BLaER1 treated with 17β-estradiol and CSF1 and Interleukin-3, amounts not matched to agents 10 nM and 100 nM (cell line): ENCODE measurements at regions not wholly inside any gene's neighbourhood (a gene's known extent, or its start where the extent isn't known, plus 50 kb on each side); places are given as distances from the start of the nearest gene placed in this dataset.
"Not testable (repeated sequence)": the region's sequence is repeated elsewhere in the genome, so short reads cannot be mapped to it uniquely, and the experiment has no call there.

Source experiments
- H3K27ac ChIP-seq, 11 experiments: shearing (Covaris generic); formaldehyde crosslinking; 2 replicates each; pipeline ENCODE4 v1.8.1; 2022
- H3K27me3 ChIP-seq, 11 experiments: shearing (Covaris generic); formaldehyde crosslinking; 2 replicates each; pipeline ENCODE4 v1.8.1; 2022
- H3K36me3 ChIP-seq, 11 experiments: shearing (Covaris generic); formaldehyde crosslinking; 2 replicates each; pipeline ENCODE4 v1.8.1; 2022
- H3K4me1 ChIP-seq, 10 experiments: shearing (Covaris generic); formaldehyde crosslinking; 2 replicates each; pipeline ENCODE4 v1.8.1; 2022
- H3K4me2 ChIP-seq, 11 experiments: shearing (Covaris generic); formaldehyde crosslinking; 2 replicates each; pipeline ENCODE4 v1.8.1; 2022
- H3K4me3 ChIP-seq, 10 experiments: shearing (Covaris generic); formaldehyde crosslinking; 2 replicates each; pipeline ENCODE4 v1.8.1; 2022
- H3K9ac ChIP-seq, 11 experiments: shearing (Covaris generic); formaldehyde crosslinking; 2 replicates each; pipeline ENCODE4 v1.8.1; 2022
- H3K9me3 ChIP-seq, 11 experiments: shearing (Covaris generic); formaldehyde crosslinking; replicated peaks in 1 of 11; 2 replicates each; pipeline ENCODE4 v1.8.1; 2022
- H4K20me1 ChIP-seq, 11 experiments: shearing (Covaris generic); formaldehyde crosslinking; 2 replicates each; pipeline ENCODE4 v1.8.1; 2022
- Cebpa-rat ChIP-seq, 11 experiments: shearing (Covaris generic); IDR thresholded peaks; 2 replicates each; pipeline ENCODE4 v1.8.1; 2022

GRCh38 chr9:79481846-79482477, 89.8 kb upstream of the TLE4 start:
- Histone ChIP-seq H3K4me2 (no peak overlapping the region), H3K9ac (no peak overlapping the region), H3K4me3 (no peak overlapping the region), H3K27me3 (no peaks in the 10 kb centered on the region), H3K9me3 (no peaks in the 10 kb centered on the region), H4K20me1 (no peaks in the 10 kb centered on the region), H3K36me3 (no peaks in the 10 kb centered on the region), H3K27ac (no peak overlapping the region), H3K4me1 (no peaks in the 10 kb centered on the region)
- TF ChIP-seq Cebpa-rat (IDR thresholded peaks at IDR 0.05) = no peak

GRCh38 chr9:79485258-79485657, 86.5 kb upstream of the TLE4 start:
- Histone ChIP-seq H3K27me3 (no peaks in the 10 kb centered on the region), H3K9me3 (no peaks in the 10 kb centered on the region), H3K36me3 (no peaks in the 10 kb centered on the region), H3K4me1 (no peaks in the 10 kb centered on the region), H3K4me3 (no peak overlapping the region), H3K4me2 (no peak overlapping the region), H3K27ac (no peak overlapping the region), H3K9ac (no peak overlapping the region), H4K20me1 (no peaks in the 10 kb centered on the region)
- no peak for TF ChIP-seq Cebpa-rat (IDR thresholded peaks at IDR 0.05)

GRCh38 chr9:79489261-79490000, 82.3 kb upstream of the TLE4 start:
- no peak overlapping the region for H3K27ac ChIP-seq
- no peak overlapping the region for H3K4me3 ChIP-seq
- H3K27me3 ChIP-seq = no peaks in the 10 kb centered on the region
- no peak overlapping the region for H3K4me2 ChIP-seq
- no peak for TF ChIP-seq Cebpa-rat (IDR thresholded peaks at IDR 0.05)
- peaks cover 0 to 13% (median 5%) of the 10 kb centered on the region in 11 experiments; a peak in 7 of 22 replicates for H3K9me3 ChIP-seq
- H4K20me1 ChIP-seq = no peaks in the 10 kb centered on the region
- H3K4me1 ChIP-seq = no peaks in the 10 kb centered on the region
- no peaks in the 10 kb centered on the region for H3K36me3 ChIP-seq
- H3K9ac ChIP-seq = no peak overlapping the region

DNA sequence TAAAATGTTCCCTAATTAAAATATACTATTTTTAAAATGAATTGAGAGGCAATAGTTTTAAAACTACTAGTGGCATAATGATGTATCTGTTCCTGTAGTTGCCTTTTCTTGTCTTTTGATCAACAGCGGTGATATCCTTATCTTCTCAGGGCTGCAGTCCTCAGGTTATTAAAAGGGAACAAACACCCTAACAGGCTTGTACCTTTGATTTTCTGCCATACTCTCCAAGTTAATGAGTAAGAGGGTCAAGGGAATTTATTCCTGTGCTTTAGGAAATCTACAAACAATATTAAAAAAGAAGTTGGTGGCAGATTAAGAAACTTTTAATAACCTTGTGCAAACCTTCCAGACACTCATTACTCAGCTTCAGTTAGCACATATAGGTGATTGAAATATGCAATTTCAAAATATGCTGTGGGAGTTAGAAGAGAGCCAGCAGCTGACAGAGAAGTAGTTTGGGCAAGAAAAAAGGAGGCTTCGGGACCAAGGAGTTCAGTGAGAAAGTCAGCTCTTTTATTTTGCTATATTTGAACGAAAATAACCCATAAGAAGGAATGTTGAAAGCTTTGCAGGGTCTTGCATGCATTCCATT, 81.0 kb upstream of the TLE4 start:
- Histone ChIP-seq H3K4me3 (no peak overlapping the region), H3K9me3 (peaks cover 0 to 13% (median 5%) of the 10 kb centered on the region in 11 experiments; a peak in 7 of 22 replicates), H3K4me2 (no peak overlapping the region), H3K4me1 (no peaks in the 10 kb centered on the region), H3K27me3 (no peaks in the 10 kb centered on the region), H3K27ac (no peak overlapping the region), H3K9ac (no peak overlapping the region), H3K36me3 (no peaks in the 10 kb centered on the region), H4K20me1 (no peaks in the 10 kb centered on the region)
- no peak for TF ChIP-seq Cebpa-rat (IDR thresholded peaks at IDR 0.05)

DNA sequence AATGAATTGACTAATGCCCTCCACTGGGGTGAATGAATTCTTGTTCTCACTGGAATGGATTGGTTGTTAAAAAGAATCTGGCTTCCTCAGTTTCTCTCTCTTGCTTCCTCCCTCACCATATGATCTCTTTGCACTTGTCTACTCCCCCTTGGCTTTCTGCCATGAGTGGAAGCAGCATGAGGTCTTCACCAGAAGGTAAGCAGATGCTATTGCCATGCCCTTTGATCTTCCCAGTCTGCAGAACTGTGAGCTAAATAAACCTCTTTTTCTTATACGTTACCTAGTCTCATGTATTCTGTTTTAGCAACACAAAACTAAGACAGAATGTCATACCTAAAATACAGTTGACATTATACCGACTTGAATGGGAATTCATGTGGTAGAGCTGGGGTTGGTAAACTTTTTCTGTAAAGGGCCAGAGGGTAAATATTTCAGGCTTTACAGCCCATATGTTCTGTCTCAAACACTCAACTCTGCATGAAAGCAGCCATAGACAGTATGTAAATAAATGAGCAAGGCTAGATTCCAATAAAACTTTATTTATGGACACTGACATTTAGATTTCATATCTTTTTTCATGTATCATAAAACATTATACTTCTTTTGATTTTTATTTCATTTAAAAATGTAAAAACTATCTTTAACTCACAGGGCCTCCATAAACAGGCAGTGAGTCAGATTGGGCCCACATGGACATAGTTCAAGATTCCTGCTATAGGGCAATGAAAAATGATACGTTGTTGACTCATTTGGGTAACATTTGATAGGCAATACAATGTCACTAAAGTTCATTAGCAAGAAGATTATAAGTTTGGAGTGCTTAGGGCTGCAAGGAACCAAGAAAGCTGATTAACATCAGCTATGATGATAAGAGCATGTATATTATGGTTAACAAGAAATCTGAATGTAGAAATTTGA, 79.4 kb upstream of the TLE4 start:
- H3K36me3 ChIP-seq = no peaks in the 10 kb centered on the region
- H3K4me3 ChIP-seq = no peak overlapping the region
- no peak overlapping the region for H3K9ac ChIP-seq
- no peaks in the 10 kb centered on the region for H3K27me3 ChIP-seq
- TF ChIP-seq Cebpa-rat (IDR thresholded peaks at IDR 0.05) = no peak
- no peaks in the 10 kb centered on the region for H4K20me1 ChIP-seq
- H3K9me3 ChIP-seq = peaks cover 0 to 13% (median 5%) of the 10 kb centered on the region in 11 experiments; a peak in 7 of 22 replicates
- H3K4me2 ChIP-seq = no peak overlapping the region
- H3K4me1 ChIP-seq = no peaks in the 10 kb centered on the region
- no peak overlapping the region for H3K27ac ChIP-seq

GRCh38 chr9:79500196-79500864, 71.4 kb upstream of the TLE4 start:
- H3K4me2 ChIP-seq, H3K27me3 ChIP-seq, H3K4me3 ChIP-seq, H3K9ac ChIP-seq, H4K20me1 ChIP-seq, H3K27ac ChIP-seq, H3K36me3 ChIP-seq: not testable (repeated sequence)
- Histone ChIP-seq H3K4me1 (peaks cover 0 to 15% (median 3%) of the 10 kb centered on the region in 10 experiments; a peak in 6 of 20 replicates), H3K9me3 (peaks cover 0 to 10% (median 3%) of the 10 kb centered on the region in 11 experiments; a peak in 5 of 22 replicates)

DNA sequence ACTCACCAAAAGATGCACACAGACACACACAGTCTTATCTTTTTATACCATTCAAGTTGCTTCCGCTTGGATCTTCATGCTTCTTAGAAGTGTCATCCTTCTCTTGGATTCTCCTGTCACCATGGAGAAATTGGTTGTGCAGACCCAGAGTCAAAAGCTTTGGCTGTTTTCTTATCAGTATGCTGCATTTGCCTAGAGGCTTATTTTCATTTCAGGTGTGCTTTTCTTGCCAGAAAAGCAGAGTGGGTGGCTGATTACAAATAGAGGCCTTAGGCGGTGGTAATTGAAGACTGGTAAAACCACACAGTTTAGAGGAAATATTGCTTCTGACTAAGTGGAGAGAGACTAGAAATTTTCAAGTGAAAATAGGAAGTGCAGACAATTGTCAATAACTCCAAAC, 70.2 kb upstream of the TLE4 start:
- H3K4me2 ChIP-seq = peak overlapping the region in 1 of 11 experiments; percentile 36; a peak in 1 of 22 replicates
- no peak overlapping the region for H3K27ac ChIP-seq
- H3K4me1 ChIP-seq = peaks cover 0 to 15% (median 3%) of the 10 kb centered on the region in 10 experiments; a peak in 6 of 20 replicates
- H3K9ac ChIP-seq = no peak overlapping the region
- H3K9me3 ChIP-seq = peaks cover 0 to 10% (median 3%) of the 10 kb centered on the region in 11 experiments; a peak in 5 of 22 replicates
- no peak for TF ChIP-seq Cebpa-rat (IDR thresholded peaks at IDR 0.05)
- no peaks in the 10 kb centered on the region for H3K36me3 ChIP-seq
- no peaks in the 10 kb centered on the region for H4K20me1 ChIP-seq
- H3K4me3 ChIP-seq = no peak overlapping the region
- no peaks in the 10 kb centered on the region for H3K27me3 ChIP-seq

GRCh38 chr9:79507801-79508200, 64.0 kb upstream of the TLE4 start:
- no peak overlapping the region for H3K4me3 ChIP-seq
- no peak overlapping the region for H3K9ac ChIP-seq

More at GRCh38 chr9:79507801-79508200, 64.0 kb upstream of the TLE4 start:
- H3K4me2 ChIP-seq = no peak overlapping the region
- peaks cover 0 to 4% (median 0%) of the 10 kb centered on the region in 11 experiments; a peak in 1 of 22 replicates for H3K9me3 ChIP-seq
- peaks cover 0 to 4% (median 0%) of the 10 kb centered on the region in 10 experiments; a peak in 1 of 20 replicates for H3K4me1 ChIP-seq
- no peaks in the 10 kb centered on the region for H4K20me1 ChIP-seq
- H3K36me3 ChIP-seq = no peaks in the 10 kb centered on the region
- TF ChIP-seq Cebpa-rat (IDR thresholded peaks at IDR 0.05) = no peak
- no peaks in the 10 kb centered on the region for H3K27me3 ChIP-seq
- no peak overlapping the region for H3K27ac ChIP-seq
